ENCODE measurements at regions not wholly inside any gene's neighbourhood (a gene's known extent, or its start where the extent isn't known, plus 50 kb on each side); places are given as distances from the start of the nearest gene placed in this dataset.

DNA sequence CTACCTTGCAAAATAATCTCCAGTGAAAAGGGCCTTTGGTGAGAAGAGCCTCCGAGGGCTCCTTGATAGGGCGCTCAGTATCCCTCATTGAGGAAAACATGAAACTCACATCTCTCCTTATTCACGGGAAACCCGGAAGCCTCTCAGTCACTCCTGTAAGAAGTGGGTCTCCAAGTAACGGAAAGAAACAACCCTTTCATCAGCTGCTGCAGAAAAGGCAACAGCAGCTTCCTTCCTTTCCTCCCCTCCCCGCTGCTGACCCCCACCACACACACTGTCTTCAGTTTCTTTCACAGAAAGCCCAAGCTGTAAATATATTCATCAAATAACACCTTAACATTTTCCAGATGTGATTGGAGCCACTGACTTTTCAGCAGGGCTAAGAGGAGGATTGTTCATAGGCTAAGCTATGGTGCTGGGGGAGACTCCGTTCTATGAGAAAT lies 81.4 kb downstream of the C9orf152 start:
- TF ChIP-seq, protein P1, sequence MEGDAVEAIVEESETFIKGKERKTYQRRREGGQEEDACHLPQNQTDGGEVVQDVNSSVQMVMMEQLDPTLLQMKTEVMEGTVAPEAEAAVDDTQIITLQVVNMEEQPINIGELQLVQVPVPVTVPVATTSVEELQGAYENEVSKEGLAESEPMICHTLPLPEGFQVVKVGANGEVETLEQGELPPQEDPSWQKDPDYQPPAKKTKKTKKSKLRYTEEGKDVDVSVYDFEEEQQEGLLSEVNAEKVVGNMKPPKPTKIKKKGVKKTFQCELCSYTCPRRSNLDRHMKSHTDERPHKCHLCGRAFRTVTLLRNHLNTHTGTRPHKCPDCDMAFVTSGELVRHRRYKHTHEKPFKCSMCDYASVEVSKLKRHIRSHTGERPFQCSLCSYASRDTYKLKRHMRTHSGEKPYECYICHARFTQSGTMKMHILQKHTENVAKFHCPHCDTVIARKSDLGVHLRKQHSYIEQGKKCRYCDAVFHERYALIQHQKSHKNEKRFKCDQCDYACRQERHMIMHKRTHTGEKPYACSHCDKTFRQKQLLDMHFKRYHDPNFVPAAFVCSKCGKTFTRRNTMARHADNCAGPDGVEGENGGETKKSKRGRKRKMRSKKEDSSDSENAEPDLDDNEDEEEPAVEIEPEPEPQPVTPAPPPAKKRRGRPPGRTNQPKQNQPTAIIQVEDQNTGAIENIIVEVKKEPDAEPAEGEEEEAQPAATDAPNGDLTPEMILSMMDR (IDR thresholded peaks at IDR 0.05), result no peak
- TF ChIP-seq, protein P2, sequence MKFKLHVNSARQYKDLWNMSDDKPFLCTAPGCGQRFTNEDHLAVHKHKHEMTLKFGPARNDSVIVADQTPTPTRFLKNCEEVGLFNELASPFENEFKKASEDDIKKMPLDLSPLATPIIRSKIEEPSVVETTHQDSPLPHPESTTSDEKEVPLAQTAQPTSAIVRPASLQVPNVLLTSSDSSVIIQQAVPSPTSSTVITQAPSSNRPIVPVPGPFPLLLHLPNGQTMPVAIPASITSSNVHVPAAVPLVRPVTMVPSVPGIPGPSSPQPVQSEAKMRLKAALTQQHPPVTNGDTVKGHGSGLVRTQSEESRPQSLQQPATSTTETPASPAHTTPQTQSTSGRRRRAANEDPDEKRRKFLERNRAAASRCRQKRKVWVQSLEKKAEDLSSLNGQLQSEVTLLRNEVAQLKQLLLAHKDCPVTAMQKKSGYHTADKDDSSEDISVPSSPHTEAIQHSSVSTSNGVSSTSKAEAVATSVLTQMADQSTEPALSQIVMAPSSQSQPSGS (CRISPR knock-in tag; IDR thresholded peaks at IDR 0.05; ENCODE audit: borderline replicate concordance, low read depth), result no peak
- no peak for TF ChIP-seq ZNF423 (CRISPR knock-in tag; IDR thresholded peaks at IDR 0.05)
- TF ChIP-seq, protein P3, sequence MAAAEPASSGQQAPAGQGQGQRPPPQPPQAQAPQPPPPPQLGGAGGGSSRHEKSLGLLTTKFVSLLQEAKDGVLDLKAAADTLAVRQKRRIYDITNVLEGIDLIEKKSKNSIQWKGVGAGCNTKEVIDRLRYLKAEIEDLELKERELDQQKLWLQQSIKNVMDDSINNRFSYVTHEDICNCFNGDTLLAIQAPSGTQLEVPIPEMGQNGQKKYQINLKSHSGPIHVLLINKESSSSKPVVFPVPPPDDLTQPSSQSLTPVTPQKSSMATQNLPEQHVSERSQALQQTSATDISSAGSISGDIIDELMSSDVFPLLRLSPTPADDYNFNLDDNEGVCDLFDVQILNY (CRISPR knock-in tag; IDR thresholded peaks at IDR 0.05), result no peak
- TF ChIP-seq NR2C2 (CRISPR knock-in tag; IDR thresholded peaks at IDR 0.05), result no peak
- no peak for TF ChIP-seq MXD4 (CRISPR knock-in tag; IDR thresholded peaks at IDR 0.05; ENCODE audit: borderline replicate concordance)
- TF ChIP-seq GABPB1 (CRISPR knock-in tag; IDR thresholded peaks at IDR 0.05), result no peak
- no peak for TF ChIP-seq SP1 (CRISPR knock-in tag; conservative IDR thresholded peaks at IDR 0.05)
- TF ChIP-seq NFYB (CRISPR knock-in tag; conservative IDR thresholded peaks at IDR 0.05; ENCODE audit: low read depth), result no peak

Data from WTC11 (cell line).